NCI-H1417 treated with DMSO at 0.1 percent for 48 hours (cell line): ENCODE measurements at regions not wholly inside any gene's neighbourhood (a gene's known extent, or its start where the extent isn't known, plus 50 kb on each side); places are given as distances from the start of the nearest gene placed in this dataset.
"Not testable (repeated sequence)": the region's sequence is repeated elsewhere in the genome, so short reads cannot be mapped to it uniquely, and the experiment has no call there.

Experiments
- DNase-seq: peaks from one replicate; lab custom pipeline; 2025; lab: John Stamatoyannopoulos, UW

- DNase-seq = no peak
These were observed 583.9 kb downstream of the NTRK3 start for GRCh38 chr15:87672309-87673288.

- no peak for DNase-seq
These were observed 585.2 kb downstream of the NTRK3 start for GRCh38 chr15:87671289-87671688.

DNA sequence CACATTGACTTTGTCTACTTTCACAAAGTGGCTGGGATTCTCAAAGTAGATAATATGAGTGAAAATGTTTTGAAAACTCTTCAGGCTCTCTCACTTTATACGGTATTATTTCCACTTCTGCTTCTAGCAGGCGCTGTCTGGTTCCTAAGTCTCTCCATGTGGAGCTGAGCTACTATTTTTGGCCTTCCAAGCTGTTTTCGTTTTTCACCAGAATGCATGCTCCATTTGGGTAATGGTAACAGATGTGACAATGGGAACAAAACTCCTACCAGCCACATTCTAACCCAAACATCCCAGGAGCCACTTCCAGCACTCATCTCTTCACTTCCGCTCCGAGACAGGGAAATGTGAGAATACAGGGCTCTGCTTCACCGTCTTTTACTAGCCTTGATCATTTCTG is 586.7 kb downstream of the NTRK3 start:
- DNase-seq = no peak

DNA sequence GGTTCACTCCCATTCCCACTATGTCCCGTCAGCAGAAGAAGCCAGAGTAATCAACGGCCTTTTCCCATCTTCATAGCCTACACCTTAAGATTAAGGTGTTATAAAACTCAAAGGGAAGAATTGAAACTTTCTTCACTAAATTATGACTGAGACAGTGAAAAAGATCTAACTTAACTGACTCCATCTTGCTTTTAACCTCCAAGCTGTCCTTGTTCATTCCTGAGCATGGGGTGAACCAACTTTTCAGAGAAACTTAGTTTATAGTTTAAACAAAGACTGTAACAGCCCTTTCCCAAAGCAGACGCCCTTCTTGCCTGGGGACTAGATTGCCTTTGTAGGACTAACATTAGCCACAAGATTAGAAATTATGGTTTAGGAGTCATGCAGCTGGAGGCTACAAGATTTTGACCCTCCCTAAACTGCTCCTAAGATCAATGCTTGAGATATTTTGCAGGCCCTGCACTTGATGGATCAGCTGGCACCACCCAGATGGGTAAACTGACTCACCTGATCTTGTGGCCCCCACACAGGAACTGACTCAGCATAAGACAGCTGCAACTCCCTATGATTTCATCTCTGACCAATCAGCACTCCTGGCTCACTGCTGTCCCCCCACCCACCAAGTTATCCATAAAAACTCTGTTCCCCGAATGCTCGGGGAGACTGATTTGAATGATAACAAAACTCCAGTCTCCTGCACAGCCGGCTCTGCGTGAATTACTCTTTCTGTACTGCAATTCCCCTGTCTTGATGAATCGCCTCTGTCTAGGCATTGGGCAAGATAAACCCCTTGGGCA is 587.6 kb downstream of the NTRK3 start:
- not testable (repeated sequence) for DNase-seq

GRCh38 chr15:87667643-87668042 is 588.9 kb downstream of the NTRK3 start:
- no peak for DNase-seq

GRCh38 chr15:87662575-87662974 is 594.0 kb downstream of the NTRK3 start:
- no peak for DNase-seq

DNA sequence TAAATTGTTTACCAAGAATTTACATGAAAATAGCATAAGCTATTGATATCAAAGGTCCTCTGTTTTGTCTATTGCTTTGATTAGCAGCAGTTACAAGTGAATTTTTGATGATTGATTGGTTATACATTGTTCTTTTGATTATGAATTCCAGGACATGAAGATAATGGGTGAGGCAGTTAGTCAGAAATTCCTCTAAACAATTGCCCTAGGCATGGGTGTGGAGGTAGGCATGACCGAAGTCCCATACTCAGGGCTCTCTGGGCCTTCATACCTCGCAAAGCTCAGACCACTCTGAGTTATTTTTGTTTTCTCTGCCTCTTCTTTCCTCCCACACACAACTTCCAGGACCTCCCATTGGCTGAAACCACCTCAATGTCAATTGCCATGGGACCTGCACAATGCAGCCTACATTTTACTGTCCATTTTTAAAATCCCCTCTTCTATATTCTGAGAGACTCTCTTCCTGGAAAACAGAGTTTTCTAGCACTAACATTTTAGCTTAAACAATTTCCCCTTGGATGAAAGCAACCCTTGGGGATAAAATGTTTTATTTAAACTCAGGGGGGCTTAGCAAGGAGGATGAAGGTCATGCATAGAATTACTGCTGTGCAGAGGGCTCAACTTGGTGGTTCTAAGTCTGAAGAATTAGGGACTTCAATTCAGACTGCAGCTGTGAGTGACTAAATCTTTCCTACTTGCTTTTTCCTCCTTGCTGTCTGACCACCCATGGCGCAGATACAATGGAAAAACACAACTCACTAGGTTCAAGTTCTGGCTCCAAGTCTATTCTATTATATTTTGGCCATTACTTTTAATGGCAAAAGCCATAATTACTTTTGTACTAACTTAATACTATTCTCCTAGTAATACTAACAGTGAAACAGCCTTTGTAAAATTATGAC is 594.8 kb downstream of the NTRK3 start:
- DNase-seq = no peak

GRCh38 chr15:87660251-87661129 is 596.0 kb downstream of the NTRK3 start:
- no peak for DNase-seq

- no peak for DNase-seq
These were observed 600.2 kb downstream of the NTRK3 start for GRCh38 chr15:87656372-87656771.

- no peak for DNase-seq
These were observed 602.9 kb downstream of the NTRK3 start for GRCh38 chr15:87653646-87654045.

DNA sequence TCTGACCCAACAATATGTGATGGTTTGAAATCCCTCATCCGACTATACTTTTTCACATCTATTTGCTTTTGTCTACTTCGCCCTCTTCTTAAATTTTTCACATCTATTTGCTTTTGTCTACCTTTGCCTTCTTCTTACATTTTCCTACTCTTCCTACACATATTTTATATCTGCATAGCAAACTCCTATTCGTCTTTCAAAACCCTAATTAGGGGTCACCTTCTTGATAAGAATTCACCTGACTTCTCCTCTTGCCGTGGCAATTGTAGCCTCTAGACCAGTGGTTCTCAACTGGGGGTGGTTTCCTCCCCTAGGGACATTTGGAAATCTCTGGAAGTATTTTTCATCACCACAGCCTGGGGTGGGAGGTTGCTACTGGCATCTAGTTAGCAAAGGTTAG is 607.4 kb downstream of the NTRK3 start:
- no peak for DNase-seq

DNA sequence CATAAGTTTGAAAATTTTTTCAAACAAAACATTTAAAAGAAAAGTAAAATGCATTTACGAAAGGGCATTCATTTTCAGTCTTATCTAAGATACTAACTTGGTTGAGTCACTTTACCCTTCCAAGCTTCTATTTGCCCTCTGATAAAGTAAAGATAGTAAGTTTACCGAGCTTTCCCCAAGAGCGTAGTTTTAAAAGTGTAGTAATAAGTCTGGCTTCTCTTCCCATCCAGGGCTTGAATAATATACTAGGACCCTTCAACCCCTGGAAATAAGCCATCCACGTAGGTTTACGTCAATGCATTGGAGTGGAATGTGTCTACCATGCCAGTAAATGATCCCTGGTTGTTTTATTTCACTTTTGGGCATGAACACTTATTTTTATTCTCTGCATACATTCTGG is 608.3 kb downstream of the NTRK3 start:
- DNase-seq = no peak

DNA sequence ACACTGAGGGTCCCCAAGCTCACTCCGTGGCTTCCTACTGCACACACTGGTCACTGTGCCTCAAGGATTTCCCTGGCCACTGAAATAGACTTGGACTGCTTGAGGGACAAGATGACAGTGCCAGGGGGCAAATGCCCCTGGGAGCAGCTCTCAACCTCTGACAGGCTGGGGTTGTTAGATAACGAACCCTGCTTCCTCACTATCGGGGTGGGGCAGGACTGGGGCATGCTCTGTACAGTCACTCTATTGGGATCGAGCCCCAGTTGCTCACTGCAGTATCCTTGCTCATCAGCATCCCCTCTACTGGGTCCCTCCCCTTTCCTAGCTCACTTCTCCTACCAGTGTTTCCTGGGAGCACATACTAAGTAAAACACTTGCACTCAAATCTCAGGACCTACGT is 610.8 kb downstream of the NTRK3 start:
- DNase-seq = no peak

- DNase-seq = not testable (repeated sequence)
These were observed 613.5 kb downstream of the NTRK3 start for GRCh38 chr15:87642997-87643396.

DNA sequence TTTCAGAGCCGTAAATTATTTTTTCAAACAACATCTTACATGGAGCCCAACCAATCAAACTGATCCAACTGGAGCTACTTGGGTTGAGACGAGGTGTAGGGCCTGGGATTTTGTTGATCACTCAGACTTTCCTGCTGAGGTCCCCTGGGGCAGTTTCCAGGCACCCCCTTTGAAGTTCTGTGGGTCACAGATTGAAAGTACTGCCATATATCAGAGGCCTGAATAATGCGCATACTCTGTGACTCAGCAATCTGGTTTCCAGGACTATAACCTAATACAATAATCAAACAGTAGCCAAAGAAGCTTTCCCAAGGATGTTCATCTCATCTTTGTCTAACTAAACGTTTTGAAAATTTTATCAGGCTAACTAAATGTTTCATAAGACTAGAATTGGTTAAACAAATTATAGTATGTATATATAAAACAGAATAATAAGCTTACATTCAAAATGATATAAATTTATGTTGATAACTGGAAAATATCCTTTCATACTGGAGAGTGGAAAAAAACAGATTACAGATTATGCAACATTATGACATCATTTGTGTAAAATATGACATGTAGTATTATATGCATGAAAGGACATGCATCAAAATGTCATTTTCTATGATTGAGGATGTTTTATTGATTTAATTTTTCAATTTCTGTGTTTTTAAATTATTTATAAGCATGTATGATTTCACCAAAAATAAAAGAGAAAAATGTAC is 617.1 kb downstream of the NTRK3 start:
- no peak for DNase-seq

DNA sequence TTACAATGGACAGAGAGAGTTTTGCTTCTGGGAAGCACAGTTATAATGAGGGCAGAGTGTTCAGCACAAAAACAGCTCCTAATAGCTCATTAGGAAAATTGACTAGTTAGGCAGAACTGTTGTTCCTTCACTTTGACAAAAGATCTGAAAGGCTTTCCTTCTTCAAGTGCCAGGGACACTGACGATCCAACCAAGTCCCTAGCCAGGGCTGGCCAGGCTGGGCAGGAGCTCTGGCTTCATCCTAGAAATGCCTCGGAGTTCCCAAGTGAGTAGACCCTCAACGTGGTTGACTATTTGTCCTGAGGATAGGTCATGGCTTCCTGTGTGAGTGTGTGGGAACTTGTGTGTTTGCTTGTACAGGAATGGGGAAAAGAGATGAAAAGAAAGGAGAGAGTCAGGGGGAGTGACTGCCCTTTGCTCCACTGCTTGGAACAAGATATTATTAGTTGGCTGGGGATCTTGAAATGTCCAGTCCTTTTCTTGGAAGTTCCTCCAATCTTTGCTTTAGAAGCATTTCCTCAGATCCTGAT is 617.9 kb downstream of the NTRK3 start:
- no peak for DNase-seq

DNA sequence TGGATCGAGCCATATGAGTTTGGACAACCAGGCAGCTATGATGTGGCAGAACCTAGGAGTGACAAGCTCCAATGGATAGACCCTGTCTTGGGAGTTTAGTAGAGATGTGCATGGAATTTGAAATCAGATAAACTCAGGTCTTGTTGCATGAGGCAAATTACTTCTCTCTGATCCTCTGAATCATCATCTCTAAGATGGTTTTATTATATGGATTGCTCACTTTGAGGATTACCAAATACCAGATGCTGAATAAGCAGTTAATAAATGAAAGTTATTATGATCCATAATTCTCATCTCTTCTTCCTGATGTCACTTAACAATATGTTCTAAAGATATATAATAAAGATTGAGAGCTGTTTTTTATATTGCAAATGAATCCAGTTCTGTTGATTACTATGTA is 622.2 kb downstream of the NTRK3 start:
- no peak for DNase-seq

DNA sequence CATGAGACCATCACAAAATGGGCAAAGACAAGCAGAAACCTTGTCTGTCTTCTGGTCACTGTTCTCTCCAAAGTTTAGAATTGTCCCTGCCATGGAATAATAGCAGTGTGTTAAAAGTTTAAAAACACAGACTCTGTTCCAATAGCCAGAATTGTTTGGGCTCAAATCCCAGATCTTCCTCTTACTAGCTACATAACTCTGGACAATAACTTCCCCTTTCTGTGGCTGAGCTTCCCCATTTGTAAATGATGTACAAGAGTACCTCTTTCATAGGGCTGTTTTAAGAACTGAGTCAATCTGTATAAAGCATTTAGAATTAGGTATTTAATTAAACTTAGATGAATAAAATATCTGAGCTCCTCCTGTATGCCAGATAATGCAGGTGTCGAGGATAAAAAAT is 623.0 kb downstream of the NTRK3 start:
- no peak for DNase-seq

DNA sequence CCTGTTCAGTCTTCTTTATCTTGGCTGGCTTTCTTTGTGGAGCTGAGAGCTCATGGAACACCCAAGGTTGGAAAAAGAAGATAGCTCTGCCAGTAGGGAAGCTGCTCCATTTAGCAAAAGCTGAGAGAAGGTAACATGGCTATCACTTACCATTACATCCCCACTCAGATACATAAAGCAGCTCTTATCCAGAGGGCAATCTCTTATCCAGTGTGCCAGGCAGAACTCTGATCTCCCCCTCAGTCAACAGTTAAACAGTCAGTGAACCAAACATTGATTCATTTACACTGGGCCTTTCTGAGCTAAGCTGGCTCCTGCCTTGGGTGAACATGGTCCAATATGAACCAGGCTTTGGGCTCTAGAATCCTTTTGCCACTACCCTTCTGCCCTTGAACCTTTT is 624.2 kb downstream of the NTRK3 start:
- no peak for DNase-seq

- DNase-seq = no peak
These were observed 624.8 kb downstream of the NTRK3 start for GRCh38 chr15:87631775-87632174.
